HG03097 (cell line): ENCODE measurements at regions not wholly inside any gene's neighbourhood (a gene's known extent, or its start where the extent isn't known, plus 50 kb on each side); places are given as distances from the start of the nearest gene placed in this dataset.

ENCODE experiments used
- ATAC-seq: cut with Tn5 transposase; IDR thresholded peaks from one replicate; pipeline ENCODE4 v1.9.1; 2021; ENCODE audit not compliant: unreplicated experiment, low FRiP score

- ATAC-seq, result no peak
Measured at GRCh38 chr11:43034341-43034740, 277.5 kb upstream of the API5 start.

GRCh38 chr11:43035086-43035485 is 276.7 kb upstream of the API5 start:
- ATAC-seq, result no peak

GRCh38 chr11:43053638-43054412 is 258.0 kb upstream of the API5 start:
- ATAC-seq, result no peak

- ATAC-seq, result no peak
Measured at GRCh38 chr11:43067681-43068080, 244.1 kb upstream of the API5 start.

- no peak for ATAC-seq
Measured at GRCh38 chr11:43071338-43071737, 240.5 kb upstream of the API5 start.

GRCh38 chr11:43072096-43072495 is 239.7 kb upstream of the API5 start:
- no peak for ATAC-seq

GRCh38 chr11:43072911-43073310 is 238.9 kb upstream of the API5 start:
- no peak for ATAC-seq

GRCh38 chr11:43074810-43075209 is 237.0 kb upstream of the API5 start:
- ATAC-seq, result no peak

- no peak for ATAC-seq
Measured at GRCh38 chr11:43101113-43101512, 210.7 kb upstream of the API5 start.

- no peak for ATAC-seq
Measured at GRCh38 chr11:43116071-43116470, 195.7 kb upstream of the API5 start.

- no peak for ATAC-seq
Measured at GRCh38 chr11:43119275-43119970, 192.4 kb upstream of the API5 start.

- ATAC-seq, result no peak
Measured at GRCh38 chr11:43122546-43122945, 189.2 kb upstream of the API5 start.

- no peak for ATAC-seq
Measured at GRCh38 chr11:43123443-43123842, 188.4 kb upstream of the API5 start.

GRCh38 chr11:43124272-43124935 is 187.4 kb upstream of the API5 start:
- ATAC-seq, result no peak

- no peak for ATAC-seq
Measured at GRCh38 chr11:43129329-43129728, 182.5 kb upstream of the API5 start.

GRCh38 chr11:43130616-43131015 is 181.2 kb upstream of the API5 start:
- no peak for ATAC-seq

GRCh38 chr11:43135966-43136534 is 175.7 kb upstream of the API5 start:
- no peak for ATAC-seq

- no peak for ATAC-seq
Measured at GRCh38 chr11:43138621-43139140, 173.1 kb upstream of the API5 start.

GRCh38 chr11:43145653-43146052 is 166.1 kb upstream of the API5 start:
- ATAC-seq, result peak; percentile 75

- no peak for ATAC-seq
Measured at GRCh38 chr11:43150697-43151096, 161.1 kb upstream of the API5 start.

GRCh38 chr11:43164831-43165230 is 147.0 kb upstream of the API5 start:
- no peak for ATAC-seq
